CD4-positive, alpha-beta T cell (primary cell): ENCODE measurements at regions not wholly inside any gene's neighbourhood (a gene's known extent, or its start where the extent isn't known, plus 50 kb on each side); places are given as distances from the start of the nearest gene placed in this dataset.

Experiments used
- ATAC-seq: fragments of 200-7000 bp; cut with Tn5 transposase; one replicate; pipeline ENCODE4 v1.10.0; 2022; ENCODE audit warnings: mild to moderate bottlenecking; ENCODE audit not compliant: poor library complexity
- CTCF ChIA-PET: fragments of 350-600 bp; sonication (Branson Sonifier 250); formaldehyde crosslinking; loops from one replicate; lab custom pipeline; 2021; ENCODE audit warnings: antibody characterized with exemption, inconsistent platforms; lab: Charles Lee
- POLR2A ChIA-PET: fragments of 350-600 bp; sonication (Branson Sonifier 250); formaldehyde crosslinking; loops from one replicate; lab custom pipeline; 2021; ENCODE audit warnings: antibody characterized with exemption, inconsistent platforms; lab: Charles Lee
- DNase-seq, 14 experiments: peaks; one replicate each; pipeline ENCODE4 v3.0.0-alpha.2; 2013 to 2020; ENCODE audit warnings: mixed read lengths in 2 of 14
- H3K27ac ChIP-seq, 2 donors: one replicate each; pipeline versions ENCODE4 v1.5.1 to v1.7.0; 2013; ENCODE audit warnings: low read length in 2 of 2, low read depth in 1 of 2, mild to moderate bottlenecking in 1 of 2
- H3K27me3 ChIP-seq, 2 experiments: 1 replicate in 1 of 2; 2 replicates in 1 of 2; pipeline versions ENCODE4 v1.6.1 to v1.7.0; 2013; ENCODE audit warnings: low read length in 2 of 2, control low read depth in 1 of 2, mild to moderate bottlenecking in 1 of 2, moderate library complexity in 1 of 2; ENCODE audit not compliant: insufficient read depth in 2 of 2, control insufficient read depth in 1 of 2
- H3K36me3 ChIP-seq: one replicate; pipeline ENCODE4 v1.6.1; 2013; ENCODE audit warnings: low read length, control low read depth; ENCODE audit not compliant: insufficient read depth
- H3K4me1 ChIP-seq: one replicate; pipeline ENCODE4 v1.6.1; 2013; ENCODE audit warnings: low read length, control low read depth; ENCODE audit not compliant: insufficient read depth
- H3K4me3 ChIP-seq: one replicate; pipeline ENCODE4 v1.5.1; 2013; ENCODE audit warnings: mild to moderate bottlenecking, low read length, moderate library complexity
- H3K9me3 ChIP-seq, 2 experiments: 1 replicate in 1 of 2; 2 replicates in 1 of 2; pipeline versions ENCODE4 v1.6.1 to v1.7.0; 2013; ENCODE audit warnings: low read length in 2 of 2, mild to moderate bottlenecking in 2 of 2, control low read depth in 1 of 2, moderate library complexity in 1 of 2; ENCODE audit not compliant: control insufficient read depth in 1 of 2, insufficient read depth in 1 of 2
- H3K27ac Mint-ChIP-seq: one replicate; pipeline ENCODE4 v1.8.0; 2020; ENCODE audit warnings: mixed read lengths
- H3K27me3 Mint-ChIP-seq: one replicate; pipeline ENCODE4 v1.8.0; 2021; ENCODE audit warnings: mixed read lengths
- H3K36me3 Mint-ChIP-seq: one replicate; pipeline ENCODE4 v1.8.0; 2021; ENCODE audit warnings: low read depth, mixed read lengths
- H3K4me1 Mint-ChIP-seq: one replicate; pipeline ENCODE4 v1.8.0; 2021; ENCODE audit warnings: low read depth, mixed read lengths
- H3K4me3 Mint-ChIP-seq: one replicate; pipeline ENCODE4 v1.8.0; 2020; ENCODE audit warnings: mild to moderate bottlenecking, mixed read lengths
- H3K9me3 Mint-ChIP-seq: one replicate; pipeline ENCODE4 v1.8.0; 2020; ENCODE audit warnings: mixed read lengths
- CTCF ChIP-seq: fragments of 200-600 bp; IDR thresholded peaks from one replicate; pipeline ENCODE4 v1.8.0; 2022; ENCODE audit warnings: antibody characterized with exemption, mild to moderate bottlenecking
- intact Hi-C, 2 experiments: fragments of 100-400 bp; cut with DNase I in 1 of 2; cut with micrococcal nuclease in 1 of 2; formaldehyde crosslinking; loops; one replicate each; pipeline versions ENCODE4 v1.15.1 to v1.9.0; 2023 to 2025; cut with DNase I, micrococcal nuclease

- no peaks in the 10 kb centered on the region for H3K4me1 ChIP-seq
- CTCF ChIA-PET, result no interaction called here
Observed at GRCh38 chr9:108680946-108681345, 174.8 kb downstream of the ACTL7B start.

GRCh38 chr9:108677776-108678175, 178.0 kb downstream of the ACTL7B start:
- Mint-ChIP-seq H3K9me3 (no peaks in the 10 kb centered on the region), H3K36me3 (no peaks in the 10 kb centered on the region)

More at GRCh38 chr9:108680946-108681345, 174.8 kb downstream of the ACTL7B start:
- Mint-ChIP-seq H3K27ac (no peak overlapping the region), H3K9me3 (no peaks in the 10 kb centered on the region), H3K36me3 (no peaks in the 10 kb centered on the region), H3K4me1 (no peaks in the 10 kb centered on the region), H3K4me3 (no peak overlapping the region), H3K27me3 (peaks cover 4% of the 10 kb centered on the region)
- H3K27me3 ChIP-seq, result no peaks in the 10 kb centered on the region
- ATAC-seq (no peak), DNase-seq (no peak)
- TF ChIP-seq CTCF, result no peak
- intact Hi-C loops, result no loop called here
- H3K4me3 ChIP-seq, result no peak overlapping the region
- no peak overlapping the region for H3K27ac ChIP-seq
- POLR2A ChIA-PET, result no interaction called here
- no peaks in the 10 kb centered on the region for H3K36me3 ChIP-seq
- peaks cover under 1 to 7% of the 10 kb centered on the region in 2 experiments for H3K9me3 ChIP-seq

GRCh38 chr9:108676355-108676754, 179.4 kb downstream of the ACTL7B start:
- CTCF ChIA-PET, result no interaction called here
- H3K4me1 Mint-ChIP-seq, result no peaks in the 10 kb centered on the region
- no peak for TF ChIP-seq CTCF

More at GRCh38 chr9:108677776-108678175, 178.0 kb downstream of the ACTL7B start:
- ATAC-seq (no peak), DNase-seq (no peak)
- H3K27me3 Mint-ChIP-seq, result peaks cover 1% of the 10 kb centered on the region
- no peak overlapping the region for H3K27ac ChIP-seq
- no peaks in the 10 kb centered on the region for H3K36me3 ChIP-seq
- CTCF ChIA-PET, result no interaction called here
- no peak overlapping the region for H3K4me3 ChIP-seq
- H3K27ac Mint-ChIP-seq, result no peak overlapping the region
- TF ChIP-seq CTCF, result no peak
- H3K9me3 ChIP-seq, result peaks cover 0 to 3% of the 10 kb centered on the region in 2 experiments
- no peaks in the 10 kb centered on the region for H3K27me3 ChIP-seq
- H3K4me1 Mint-ChIP-seq, result no peaks in the 10 kb centered on the region
- POLR2A ChIA-PET, result no interaction called here
- intact Hi-C loops, result no loop called here
- H3K4me1 ChIP-seq, result no peaks in the 10 kb centered on the region
- no peak overlapping the region for H3K4me3 Mint-ChIP-seq

More at GRCh38 chr9:108676355-108676754, 179.4 kb downstream of the ACTL7B start:
- H3K4me3 ChIP-seq, result no peak overlapping the region
- intact Hi-C loops, result no loop called here
- Mint-ChIP-seq H3K9me3 (no peaks in the 10 kb centered on the region), H3K36me3 (no peaks in the 10 kb centered on the region), H3K4me3 (no peak overlapping the region), H3K27ac (no peak overlapping the region), H3K27me3 (no peaks in the 10 kb centered on the region)
- DNase-seq (no peak), ATAC-seq (no peak)
- no peaks in the 10 kb centered on the region for H3K27me3 ChIP-seq
- no peaks in the 10 kb centered on the region for H3K4me1 ChIP-seq
- peaks cover 0 to 3% of the 10 kb centered on the region in 2 experiments for H3K9me3 ChIP-seq
- H3K27ac ChIP-seq, result no peak overlapping the region
- H3K36me3 ChIP-seq, result no peaks in the 10 kb centered on the region
- POLR2A ChIA-PET, result no interaction called here
